GM18951 (cell line): ENCODE measurements at regions not wholly inside any gene's neighbourhood (a gene's known extent, or its start where the extent isn't known, plus 50 kb on each side); places are given as distances from the start of the nearest gene placed in this dataset.

Experiments
- POLR2A ChIP-seq: IDR thresholded peaks from 4 replicates; pipeline ENCODE4 v1.6.1; 2011; ENCODE audit warnings: mild to moderate bottlenecking; ENCODE audit not compliant: insufficient read length, insufficient read depth; ENCODE audit errors: extremely low read depth
- in situ Hi-C: fragments of 300-500 bp; cut with MboI; formaldehyde crosslinking; loops from one replicate; pipeline ENCODE4 v1.12.0; 2022; ENCODE audit warnings: low sequenced_read_pairs, mixed read lengths, inconsistent platforms; ENCODE audit not compliant: unreplicated experiment

DNA sequence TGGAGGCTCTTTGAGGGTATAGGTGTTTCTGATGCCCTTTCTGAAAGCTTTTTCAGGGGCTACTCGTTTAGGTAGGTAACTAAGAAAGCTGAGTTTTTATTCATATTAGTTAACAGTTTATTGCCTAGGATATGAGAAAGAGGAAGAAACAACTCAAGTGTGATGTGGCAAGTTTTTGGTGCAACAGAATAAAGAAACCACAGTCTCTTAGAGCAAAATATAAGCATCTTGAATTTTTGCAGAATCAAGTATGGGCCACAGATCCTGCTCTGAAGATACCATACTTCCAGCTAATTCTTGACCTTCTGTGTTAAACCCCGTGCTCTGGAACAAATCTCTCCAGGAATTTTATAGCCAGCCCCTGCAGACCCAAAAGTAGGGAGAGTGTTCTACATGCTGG lies 147.7 kb upstream of the SLC1A4 start:
- in situ Hi-C loops, result no loop called here
- no peak for TF ChIP-seq POLR2A

DNA sequence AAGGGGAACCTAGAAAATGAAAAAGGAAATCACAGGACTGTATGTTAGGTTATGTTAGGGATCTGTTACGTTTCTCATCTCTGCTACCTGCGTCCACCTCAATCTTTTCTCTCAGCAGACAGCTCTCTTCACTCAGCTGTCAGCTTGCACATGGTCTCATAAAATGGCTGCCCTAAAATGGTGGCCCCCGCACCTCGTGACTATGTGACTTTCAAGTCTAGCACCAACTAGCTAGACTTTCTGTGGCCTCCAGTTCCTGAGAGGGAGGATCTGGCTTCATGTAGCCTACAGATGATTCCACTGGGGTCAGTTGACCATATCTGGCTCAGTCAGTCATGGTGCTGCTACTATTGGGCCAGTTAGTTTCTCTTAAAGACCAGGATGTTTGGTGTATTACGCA lies 147.2 kb upstream of the SLC1A4 start:
- in situ Hi-C loops, result no loop called here
- no peak for TF ChIP-seq POLR2A

DNA sequence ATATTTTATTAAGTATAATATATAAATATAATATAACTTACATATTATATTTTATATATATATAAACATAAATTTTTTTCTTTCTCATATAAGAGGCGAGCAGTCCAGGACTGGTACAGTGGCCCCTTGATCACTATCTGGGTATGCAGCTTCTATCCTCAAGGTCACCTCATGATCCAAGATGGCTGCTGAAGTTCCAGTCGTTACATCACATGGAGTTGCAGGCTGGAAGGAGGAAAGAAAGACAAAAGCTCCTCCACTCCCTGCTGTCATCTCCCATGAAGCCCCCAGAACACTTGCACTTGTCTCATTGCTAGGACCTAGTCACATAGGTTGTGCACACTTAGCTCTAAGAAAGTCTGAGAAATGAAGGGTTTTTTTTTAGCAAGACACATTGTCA lies 145.1 kb upstream of the SLC1A4 start:
- in situ Hi-C loops, result no loop called here
- TF ChIP-seq POLR2A, result no peak

DNA sequence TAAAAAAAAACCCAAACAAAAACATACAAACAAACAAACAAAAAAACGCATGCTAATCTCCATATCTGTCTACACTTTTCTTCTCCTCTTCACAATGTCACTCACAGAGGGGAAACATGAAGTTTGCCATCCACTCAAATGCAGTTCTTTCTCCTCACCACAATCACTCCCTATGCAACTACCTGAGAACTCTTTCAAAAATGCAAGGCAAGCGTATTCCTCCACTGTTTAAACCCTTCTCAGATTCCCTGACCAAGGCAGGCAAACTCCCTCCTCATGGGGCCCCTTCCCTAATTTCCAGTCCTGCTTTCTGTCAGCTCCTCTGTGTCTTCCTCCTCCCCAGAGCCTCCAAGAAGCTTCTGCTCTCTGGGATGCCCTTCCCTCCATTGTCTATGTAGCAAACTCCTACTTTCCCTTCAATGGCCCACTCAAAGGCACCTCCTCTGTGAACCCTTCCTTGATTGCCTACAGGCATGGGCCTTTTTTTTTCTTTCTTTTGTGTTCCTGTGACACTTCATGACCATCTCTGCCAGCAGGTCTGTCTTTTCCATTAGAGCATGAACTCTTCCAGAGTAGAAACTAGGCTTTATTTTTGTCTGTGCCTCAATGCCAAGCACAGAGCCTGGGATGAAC lies 143.8 kb upstream of the SLC1A4 start:
- TF ChIP-seq POLR2A, result no peak
- in situ Hi-C loops, result no loop called here

DNA sequence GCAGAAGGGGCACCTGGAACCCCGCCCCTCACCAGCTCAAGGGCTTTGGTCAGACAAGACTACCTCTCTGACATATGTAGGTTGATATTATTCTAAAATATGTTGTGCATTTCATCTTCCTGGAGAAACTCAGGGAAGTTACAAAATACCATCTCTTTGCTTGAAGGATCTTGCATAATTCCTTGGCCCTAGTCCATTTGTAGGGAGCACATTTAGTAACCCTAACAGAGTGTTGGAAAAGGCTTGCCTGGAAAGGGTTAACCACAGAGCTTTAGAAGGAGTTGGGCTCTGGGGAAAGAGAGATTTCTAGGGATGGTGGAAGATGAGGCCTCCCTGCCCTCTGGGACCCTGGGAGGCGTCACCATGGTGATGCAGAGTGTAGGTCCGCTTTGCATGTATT lies 143.0 kb upstream of the SLC1A4 start:
- TF ChIP-seq POLR2A, result no peak
- in situ Hi-C loops, result no loop called here

- no peak for TF ChIP-seq POLR2A
- in situ Hi-C loops, result no loop called here
Observed at GRCh38 chr2:64847930-64848329, 141.3 kb upstream of the SLC1A4 start.

GRCh38 chr2:64848363-64848762 lies 140.8 kb upstream of the SLC1A4 start:
- in situ Hi-C loops, result no loop called here
- no peak for TF ChIP-seq POLR2A

- TF ChIP-seq POLR2A, result no peak
- in situ Hi-C loops, result no loop called here
Observed at GRCh38 chr2:64848945-64849344, 140.3 kb upstream of the SLC1A4 start.

GRCh38 chr2:64850642-64851041 lies 138.6 kb upstream of the SLC1A4 start:
- no peak for TF ChIP-seq POLR2A
- in situ Hi-C loops, result no loop called here

DNA sequence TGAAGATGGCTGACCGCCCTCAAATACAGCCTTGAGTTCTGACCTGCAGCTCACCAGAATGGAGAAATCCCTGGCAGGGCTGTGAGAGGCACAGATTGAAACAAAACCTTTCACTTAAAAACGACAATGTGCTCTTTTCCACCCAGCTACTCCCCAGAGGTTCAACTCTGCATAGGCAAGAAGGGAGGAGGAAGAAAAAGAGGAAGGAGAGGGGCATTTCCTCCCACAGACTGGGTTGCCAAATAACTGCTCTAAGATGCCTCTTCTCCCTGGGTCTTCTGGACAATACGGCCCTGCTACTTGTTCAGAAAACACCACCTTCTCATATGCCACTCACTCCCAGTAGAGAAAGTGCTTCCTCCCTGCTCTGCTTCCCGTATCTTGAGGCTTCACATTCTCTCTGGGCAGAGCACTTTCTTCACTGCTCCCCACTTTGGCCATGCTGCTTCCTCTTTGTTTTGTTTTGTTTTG lies 136.4 kb upstream of the SLC1A4 start:
- no peak for TF ChIP-seq POLR2A
- in situ Hi-C loops, result no loop called here

DNA sequence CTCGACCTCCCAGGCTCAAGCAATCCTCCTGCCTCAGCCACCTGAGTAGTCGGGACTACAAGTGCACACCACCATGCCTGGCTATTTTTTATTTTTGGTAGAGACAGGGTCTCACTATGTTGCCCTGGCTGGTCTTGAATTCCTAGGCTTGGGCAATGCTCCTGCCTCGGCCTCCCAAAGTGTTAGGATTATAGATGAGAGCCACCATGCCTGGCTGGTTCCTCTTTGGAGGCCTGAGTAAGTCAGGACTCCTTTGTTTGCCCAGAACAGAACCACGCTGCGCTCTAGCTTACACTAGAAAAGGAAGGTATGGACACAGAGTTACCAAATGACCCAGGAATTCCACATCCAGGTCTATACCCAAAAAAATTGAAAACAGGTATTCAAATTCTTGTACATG lies 135.9 kb upstream of the SLC1A4 start:
- in situ Hi-C loops, result no loop called here
- TF ChIP-seq POLR2A, result no peak

- TF ChIP-seq POLR2A, result no peak
- in situ Hi-C loops, result no loop called here
Observed at GRCh38 chr2:64853894-64854293, 135.3 kb upstream of the SLC1A4 start.

GRCh38 chr2:64854773-64855237 lies 134.4 kb upstream of the SLC1A4 start:
- TF ChIP-seq POLR2A, result no peak
- in situ Hi-C loops, result no loop called here

- in situ Hi-C loops, result no loop called here
- TF ChIP-seq POLR2A, result no peak
Observed at GRCh38 chr2:64857581-64858471, 131.4 kb upstream of the SLC1A4 start.

DNA sequence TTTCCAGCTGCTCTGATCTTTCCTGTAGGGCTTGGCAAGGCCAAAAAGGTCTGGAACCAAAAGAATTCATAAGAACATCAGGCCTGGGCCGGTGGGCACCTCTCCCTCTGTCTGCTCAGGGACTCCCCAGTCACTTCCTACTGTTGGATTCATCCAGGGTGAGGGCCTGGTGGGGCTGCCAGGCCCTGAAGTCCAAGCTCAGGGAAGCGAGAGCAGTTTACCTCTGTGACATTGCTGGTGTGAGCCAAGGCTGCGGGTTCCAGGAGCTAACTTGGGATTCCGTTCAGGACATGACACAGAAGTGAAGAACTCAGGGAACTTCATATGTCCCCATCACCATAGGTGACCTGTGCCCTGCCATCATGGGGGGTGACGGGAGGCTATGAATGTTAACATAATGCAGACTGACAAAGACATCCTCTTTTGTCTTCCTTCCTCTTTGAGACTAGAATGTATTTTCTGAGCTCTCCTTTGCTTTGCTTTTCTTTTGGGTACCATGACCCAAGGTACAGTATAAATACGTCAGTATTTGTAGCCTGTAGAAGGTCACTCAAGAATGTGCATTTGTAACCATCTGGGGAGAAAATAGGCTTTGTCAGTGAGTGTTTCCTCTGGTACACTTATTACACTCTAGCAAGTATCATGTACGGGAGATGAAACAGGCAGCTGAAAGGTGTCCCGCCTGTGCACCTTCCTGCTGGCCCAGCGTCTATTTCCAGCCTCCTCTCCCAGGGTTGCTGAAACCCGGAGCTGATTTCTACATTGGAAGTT lies 130.5 kb upstream of the SLC1A4 start:
- in situ Hi-C loops, result no loop called here
- no peak for TF ChIP-seq POLR2A
